ENCODE measurements at regions not wholly inside any gene's neighbourhood (a gene's known extent, or its start where the extent isn't known, plus 50 kb on each side); places are given as distances from the start of the nearest gene placed in this dataset.

- TF ChIP-seq CTCF (IDR thresholded peaks at IDR 0.05; ENCODE audit: low read length) = no peak
- TF ChIP-seq EZH2 (IDR thresholded peaks at IDR 0.05; ENCODE audit: borderline replicate concordance, low read length) = no peak
Measured at GRCh38 chr9:4397917-4398316, 92.4 kb upstream of the SLC1A1 start.

Measured in OCI-LY1 (cell line).